H9 (cell line): ENCODE measurements at regions not wholly inside any gene's neighbourhood (a gene's known extent, or its start where the extent isn't known, plus 50 kb on each side); places are given as distances from the start of the nearest gene placed in this dataset.

Source experiments
- DNase-seq: peaks from one replicate; pipeline ENCODE4 v3.0.0-alpha.2; 2017
- H2AFZ ChIP-seq: one replicate; pipeline ENCODE4 v1.6.1; 2013; ENCODE audit warnings: mild to moderate bottlenecking, low read length, control low read depth, moderate library complexity
- H2AK5ac ChIP-seq: 2 replicates; pipeline ENCODE4 v1.6.1; 2013; ENCODE audit warnings: low read length, control low read depth, mixed read lengths; ENCODE audit not compliant: insufficient read length
- H2BK120ac ChIP-seq: one replicate; pipeline ENCODE4 v1.6.1; 2013; ENCODE audit warnings: low read depth, mild to moderate bottlenecking, low read length, control low read depth, inconsistent platforms; ENCODE audit not compliant: poor library complexity, severe bottlenecking
- H2BK12ac ChIP-seq: 2 replicates; pipeline ENCODE4 v1.6.1; 2013; ENCODE audit warnings: low read length, control low read depth, mixed read lengths, low read depth; ENCODE audit not compliant: insufficient read length
- H2BK15ac ChIP-seq: 2 replicates; pipeline ENCODE4 v1.6.1; 2013; ENCODE audit warnings: low read depth, low read length, control low read depth
- H2BK20ac ChIP-seq: one replicate; pipeline ENCODE4 v1.6.1; 2013; ENCODE audit warnings: low read depth, mild to moderate bottlenecking, low read length, control low read depth, inconsistent platforms; ENCODE audit not compliant: poor library complexity, severe bottlenecking
- H2BK5ac ChIP-seq: 2 replicates; pipeline ENCODE4 v1.6.1; 2013; ENCODE audit warnings: low read length, control low read depth, mixed read lengths; ENCODE audit not compliant: insufficient read length
- H3K14ac ChIP-seq: 2 replicates; pipeline ENCODE4 v1.6.1; 2013; ENCODE audit warnings: low read length, control low read depth; ENCODE audit not compliant: insufficient read depth
- H3K18ac ChIP-seq: 2 replicates; pipeline ENCODE4 v1.6.1; 2013; ENCODE audit warnings: low read depth, mild to moderate bottlenecking, mixed read lengths, low read length, control low read depth; ENCODE audit not compliant: insufficient read length
- H3K23ac ChIP-seq: 2 replicates; pipeline ENCODE4 v1.6.1; 2013; ENCODE audit warnings: low read length, control low read depth, mixed read lengths, low read depth; ENCODE audit not compliant: insufficient read length
- H3K23me2 ChIP-seq: 2 replicates; pipeline ENCODE4 v1.6.1; 2013; ENCODE audit warnings: low read depth, mild to moderate bottlenecking, mixed read lengths, low read length, control low read depth; ENCODE audit not compliant: insufficient read length, poor library complexity, severe bottlenecking
- H3K27ac ChIP-seq: 2 replicates; pipeline ENCODE4 v1.5.1; 2013; ENCODE audit warnings: low read length, control low read depth, mixed read lengths, low read depth; ENCODE audit not compliant: insufficient read length
- H3K27me3 ChIP-seq: 2 replicates; pipeline ENCODE4 v1.6.1; 2013; ENCODE audit warnings: low read length, control low read depth, inconsistent platforms; ENCODE audit not compliant: insufficient read depth
- H3K4ac ChIP-seq: 2 replicates; pipeline ENCODE4 v1.6.1; 2013; ENCODE audit warnings: low read depth, mild to moderate bottlenecking, control low read depth, inconsistent platforms, low read length, moderate library complexity
- H3K4me1 ChIP-seq: 2 replicates; pipeline ENCODE4 v1.6.1; 2013; ENCODE audit warnings: low read length, control low read depth, inconsistent platforms; ENCODE audit not compliant: insufficient read depth
- H3K4me2 ChIP-seq: 2 replicates; pipeline ENCODE4 v1.6.1; 2013; ENCODE audit warnings: low read length, control low read depth, mixed read lengths; ENCODE audit not compliant: insufficient read length, insufficient read depth
- H3K56ac ChIP-seq: 2 replicates; pipeline ENCODE4 v1.6.1; 2013; ENCODE audit warnings: low read depth, mild to moderate bottlenecking, mixed read lengths, low read length, control low read depth; ENCODE audit not compliant: insufficient read length
- H3K79me1 ChIP-seq: 2 replicates; pipeline ENCODE4 v1.6.1; 2013; ENCODE audit warnings: low read depth, mild to moderate bottlenecking, moderate library complexity, low read length, control low read depth, inconsistent platforms; ENCODE audit not compliant: insufficient read depth, poor library complexity, severe bottlenecking
- H3K79me2 ChIP-seq: 2 replicates; pipeline ENCODE4 v1.6.1; 2013; ENCODE audit warnings: low read length, control low read depth, inconsistent platforms; ENCODE audit not compliant: insufficient read depth
- H3K9ac ChIP-seq: 2 replicates; pipeline ENCODE4 v1.6.1; 2013; ENCODE audit warnings: low read length, control low read depth, mixed read lengths; ENCODE audit not compliant: insufficient read length; ENCODE audit errors: extremely low read depth
- H3K9me3 ChIP-seq: one replicate; pipeline ENCODE4 v1.6.1; 2013; ENCODE audit warnings: low read depth, low read length, inconsistent platforms; ENCODE audit not compliant: control insufficient read depth
- H3T11ph ChIP-seq: one replicate; pipeline ENCODE4 v1.6.1; 2013; ENCODE audit warnings: mild to moderate bottlenecking, low read length, control low read depth, inconsistent platforms
- H4K20me1 ChIP-seq: one replicate; pipeline ENCODE4 v1.6.1; 2013; ENCODE audit not compliant: control insufficient read depth, insufficient read length, insufficient read depth
- H4K5ac ChIP-seq: 2 replicates; pipeline ENCODE4 v1.6.1; 2013; ENCODE audit warnings: low read depth, mild to moderate bottlenecking, mixed read lengths, low read length, control low read depth; ENCODE audit not compliant: insufficient read length
- H4K8ac ChIP-seq: replicated peaks from 2 replicates; pipeline ENCODE4 v1.6.1; 2013; ENCODE audit warnings: low read length, control low read depth, mixed read lengths, low read depth; ENCODE audit not compliant: insufficient read length
- H4K91ac ChIP-seq: 2 replicates; pipeline ENCODE4 v1.6.1; 2013; ENCODE audit warnings: low read depth, mild to moderate bottlenecking, moderate library complexity, mixed read lengths, low read length, control low read depth; ENCODE audit not compliant: insufficient read length
- H3K27ac Mint-ChIP-seq, 3 experiments: 2 replicates in 2 of 3; 3 replicates in 1 of 3; pipeline ENCODE4 v1.8.0; 2020 to 2021; ENCODE audit warnings: mixed read lengths in 3 of 3, mild to moderate bottlenecking in 1 of 3, moderate library complexity in 1 of 3
- H3K27me3 Mint-ChIP-seq: 2 replicates; pipeline ENCODE4 v1.8.0; 2021; ENCODE audit warnings: low read depth, mild to moderate bottlenecking, moderate library complexity, mixed read lengths
- H3K36me3 Mint-ChIP-seq, 3 experiments: 2 replicates in 2 of 3; 3 replicates in 1 of 3; pipeline ENCODE4 v1.8.0; 2020 to 2021; ENCODE audit warnings: low read depth in 3 of 3, mixed read lengths in 3 of 3; ENCODE audit not compliant: insufficient read depth in 1 of 3
- H3K4me1 Mint-ChIP-seq, 2 experiments: 2 replicates each; pipeline ENCODE4 v1.8.0; 2020; ENCODE audit warnings: mixed read lengths in 2 of 2
- H3K4me3 Mint-ChIP-seq, 2 experiments: 2 replicates in 1 of 2; 3 replicates in 1 of 2; pipeline ENCODE4 v1.8.0; 2020 to 2021; ENCODE audit warnings: mild to moderate bottlenecking in 2 of 2, mixed read lengths in 2 of 2, moderate library complexity in 1 of 2
- H3K9me3 Mint-ChIP-seq, 2 experiments: 2 replicates in 1 of 2; 3 replicates in 1 of 2; pipeline ENCODE4 v1.8.0; 2020; ENCODE audit warnings: mild to moderate bottlenecking in 2 of 2, mixed read lengths in 2 of 2, moderate library complexity in 1 of 2
- WGBS: extraction: QIAGEN DNeasy Blood & Tissue Kit; methylation state at CpG from one replicate; pipeline ENCODE4 v1.1.7; 2013; ENCODE audit warnings: missing lambda C conversion rate, low lambda C conversion rate, mixed read lengths; ENCODE audit not compliant: insufficient read length; ENCODE audit errors: extremely low coverage; 5-methylcytosine and 5-hydroxymethylcytosine counted together
- TF ChIP-seq, protein P1 (sequence below): fragments of 200-600 bp; sonication (generic); conservative IDR thresholded peaks from 3 replicates; pipeline ENCODE4 v1.8.0; 2021; ENCODE audit warnings: antibody characterized with exemption, mild to moderate bottlenecking

DNA sequence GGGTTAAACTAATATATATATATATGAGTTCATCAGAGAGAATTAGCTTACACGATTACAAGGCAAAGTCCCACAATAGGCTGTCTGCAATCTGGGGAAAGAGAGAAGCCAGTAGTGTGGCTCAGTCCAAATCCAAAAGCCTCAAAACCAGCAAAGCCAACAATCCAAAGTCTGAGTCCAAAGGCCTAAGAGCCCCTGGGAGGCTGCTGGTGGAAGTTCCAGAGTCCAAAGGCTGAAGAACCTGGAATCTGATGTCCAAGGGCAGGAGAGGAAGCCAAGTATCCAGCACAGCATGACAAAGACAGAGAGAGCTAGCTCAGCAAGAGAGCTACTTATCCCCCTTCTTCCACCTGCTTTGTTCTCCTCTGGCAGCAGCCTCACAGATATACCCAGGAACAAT is 274.7 kb upstream of the ID4 start:
- H3K9me3 ChIP-seq = no peaks in the 10 kb centered on the region
- Mint-ChIP-seq H3K36me3 (no peaks in the 10 kb centered on the region), H3K4me1 (peaks cover 0 to 13% of the 10 kb centered on the region in 2 experiments; a peak in 2 of 4 replicates), H3K4me3 (no peak overlapping the region), H3K27ac (no peak overlapping the region), H3K27me3 (no peaks in the 10 kb centered on the region), H3K9me3 (no peaks in the 10 kb centered on the region)
- H4K91ac ChIP-seq = no peak overlapping the region
- no peaks in the 10 kb centered on the region for H4K20me1 ChIP-seq
- no peak overlapping the region for H4K5ac ChIP-seq
- H3K23ac ChIP-seq = no peak overlapping the region
- no peak overlapping the region for H2BK5ac ChIP-seq
- no peak overlapping the region for H3K4ac ChIP-seq
- no peak overlapping the region for H2AFZ ChIP-seq
- H2BK20ac ChIP-seq = no peak overlapping the region
- H3K56ac ChIP-seq = no peak overlapping the region
- H3T11ph ChIP-seq = no peak overlapping the region
- H3K9ac ChIP-seq = no peak overlapping the region
- no peak overlapping the region for H2AK5ac ChIP-seq
- no peak overlapping the region for H3K4me2 ChIP-seq
- H3K79me2 ChIP-seq = no peaks in the 10 kb centered on the region
- DNase-seq = no peak
- no peak overlapping the region for H2BK120ac ChIP-seq
- H3K18ac ChIP-seq = no peak overlapping the region
- WGBS = no CpG with 5 or more reads among the region's 1 CpG
- no peaks in the 10 kb centered on the region for H3K4me1 ChIP-seq
- no peak overlapping the region for H3K27ac ChIP-seq
- H4K8ac ChIP-seq = no peak overlapping the region
- no peaks in the 10 kb centered on the region for H3K27me3 ChIP-seq
- H2BK12ac ChIP-seq = no peak overlapping the region
- H3K79me1 ChIP-seq = no peaks in the 10 kb centered on the region
- H3K23me2 ChIP-seq = no peaks in the 10 kb centered on the region
- H2BK15ac ChIP-seq = no peak overlapping the region
- H3K14ac ChIP-seq = no peak overlapping the region
- TF ChIP-seq, protein P1, sequence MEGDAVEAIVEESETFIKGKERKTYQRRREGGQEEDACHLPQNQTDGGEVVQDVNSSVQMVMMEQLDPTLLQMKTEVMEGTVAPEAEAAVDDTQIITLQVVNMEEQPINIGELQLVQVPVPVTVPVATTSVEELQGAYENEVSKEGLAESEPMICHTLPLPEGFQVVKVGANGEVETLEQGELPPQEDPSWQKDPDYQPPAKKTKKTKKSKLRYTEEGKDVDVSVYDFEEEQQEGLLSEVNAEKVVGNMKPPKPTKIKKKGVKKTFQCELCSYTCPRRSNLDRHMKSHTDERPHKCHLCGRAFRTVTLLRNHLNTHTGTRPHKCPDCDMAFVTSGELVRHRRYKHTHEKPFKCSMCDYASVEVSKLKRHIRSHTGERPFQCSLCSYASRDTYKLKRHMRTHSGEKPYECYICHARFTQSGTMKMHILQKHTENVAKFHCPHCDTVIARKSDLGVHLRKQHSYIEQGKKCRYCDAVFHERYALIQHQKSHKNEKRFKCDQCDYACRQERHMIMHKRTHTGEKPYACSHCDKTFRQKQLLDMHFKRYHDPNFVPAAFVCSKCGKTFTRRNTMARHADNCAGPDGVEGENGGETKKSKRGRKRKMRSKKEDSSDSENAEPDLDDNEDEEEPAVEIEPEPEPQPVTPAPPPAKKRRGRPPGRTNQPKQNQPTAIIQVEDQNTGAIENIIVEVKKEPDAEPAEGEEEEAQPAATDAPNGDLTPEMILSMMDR = no peak
